ENCODE measurements at regions not wholly inside any gene's neighbourhood (a gene's known extent, or its start where the extent isn't known, plus 50 kb on each side); places are given as distances from the start of the nearest gene placed in this dataset.

DNA sequence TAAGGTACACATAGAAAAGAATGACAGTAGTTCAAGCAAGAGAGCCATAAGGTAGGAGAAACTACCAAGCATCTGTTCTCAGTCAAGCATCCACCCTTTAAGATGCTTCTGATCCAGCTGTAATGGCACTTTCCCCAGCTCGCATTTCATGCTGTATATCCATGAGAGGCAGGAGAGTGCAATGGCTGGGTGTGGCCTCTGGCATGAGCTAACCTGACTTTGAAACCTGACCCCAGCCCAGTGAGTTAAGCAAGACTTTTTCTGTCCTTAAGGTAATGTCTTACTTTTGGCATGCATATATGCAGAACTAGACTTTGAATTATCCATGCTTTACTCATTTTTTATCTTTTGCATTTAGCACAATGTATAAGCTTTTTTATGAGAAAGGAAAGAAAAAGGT lies 79.8 kb upstream of the CNTN5 start:
- Histone ChIP-seq H3K4me2 (ENCODE audit: insufficient read depth, low read length) (no peak overlapping the region), H3K9ac (ENCODE audit: insufficient read depth in 1 of 2, low read depth in 2 of 2, low read length in 2 of 2) (no peak overlapping the region), H3K27ac (ENCODE audit: extremely low read depth, low read depth, low read length) (no peak overlapping the region), H3K79me2 (ENCODE audit: control insufficient read depth, insufficient read depth, low read length) (no peaks in the 10 kb centered on the region), H3K9me3 (replicated peaks; ENCODE audit: control insufficient read depth, insufficient read depth, low read depth, low read length) (no peaks in the 10 kb centered on the region), H3K4me3 (no peak overlapping the region), H3K9me1 (ENCODE audit: control insufficient read depth, insufficient read depth, low read length) (no peaks in the 10 kb centered on the region), H2AFZ (ENCODE audit: low read depth, low read length) (no peak overlapping the region), H3K4me1 (replicated peaks in 1 of 2; ENCODE audit: control insufficient read depth in 2 of 2, insufficient read depth in 2 of 2, low read length in 2 of 2) (no peaks in the 10 kb centered on the region), H3K36me3 (ENCODE audit: control insufficient read depth, insufficient read depth, low read length) (no peaks in the 10 kb centered on the region), H3K27me3 (ENCODE audit: control insufficient read depth in 2 of 2, insufficient read depth in 2 of 2, low read length in 2 of 2) (no peaks in the 10 kb centered on the region), H4K20me1 (replicated peaks; ENCODE audit: control insufficient read depth, insufficient read depth, low read length) (no peaks in the 10 kb centered on the region)
- no TSS peak for BruUV-seq (replicated peaks)
- intact Hi-C loops (cut with micrococcal nuclease), result no loop called here
- WGBS (ENCODE audit: insufficient coverage, low coverage, missing lambda C conversion rate), result 0% methylated on average over 1 of the region's 1 CpG
- DNase-seq (ENCODE audit: extremely low read depth in 1 of 4, low spot score in 3 of 4) (peak in 2 of 4 experiments; percentile 1), FAIRE-seq (no peak), ATAC-seq (peak; percentile 47; the same call in 1 of the 3 replicates)
- no peak for TF ChIP-seq ZNF780A (CRISPR knock-in tag; IDR thresholded peaks at IDR 0.05)
- TF ChIP-seq TAL1 (IDR thresholded peaks at IDR 0.05), result no peak
- TF ChIP-seq HDGF (IDR thresholded peaks at IDR 0.05), result no peak
- no peak for TF ChIP-seq HEY1 (CRISPR knock-in tag; IDR thresholded peaks at IDR 0.05; ENCODE audit: borderline replicate concordance)
- no peak for TF ChIP-seq L3MBTL2 (IDR thresholded peaks at IDR 0.05)
- CTCF ChIA-PET (ENCODE audit: low intra/inter-chr PET ratio), result no interaction called here
- in situ Hi-C loops (cut with MboI), result no loop called here
- POLR2A ChIA-PET, result no interaction called here

DNA sequence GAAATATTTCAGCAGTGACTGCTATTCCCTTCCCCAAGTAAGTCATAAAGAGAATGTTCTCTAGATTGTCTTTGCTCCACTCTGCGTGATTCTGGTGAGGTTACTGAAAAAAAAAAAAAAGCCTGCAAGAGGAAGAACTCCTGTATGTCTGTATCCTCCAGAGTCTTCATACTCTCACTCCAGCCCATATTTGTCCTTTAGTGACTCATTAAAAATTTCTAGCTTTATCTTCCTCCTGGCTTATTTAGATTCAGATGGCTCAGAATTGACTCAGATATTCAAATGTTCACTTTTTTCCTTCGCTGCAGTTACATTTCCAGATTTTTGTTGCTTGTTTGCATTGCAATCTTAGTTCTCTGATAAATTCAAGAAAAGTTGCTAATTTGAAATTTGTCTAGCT lies 76.3 kb upstream of the CNTN5 start:
- H2AFZ ChIP-seq (ENCODE audit: low read depth, low read length), result no peak overlapping the region
- FAIRE-seq (no peak), ATAC-seq (no peak), DNase-seq (ENCODE audit: extremely low read depth in 1 of 4, low spot score in 3 of 4) (no peak)
- ChIA-PET POLR2A (no interaction called here), CTCF (ENCODE audit: low intra/inter-chr PET ratio) (interaction anchor here (0.6 kb wide), 1 partner anchor 1125 kb away, joined by 3 read pairs; no protein-coding TSS in a partner anchor)
- H3K9ac ChIP-seq (ENCODE audit: insufficient read depth in 1 of 2, low read depth in 2 of 2, low read length in 2 of 2), result no peak overlapping the region
- H3K79me2 ChIP-seq (ENCODE audit: control insufficient read depth, insufficient read depth, low read length), result no peaks in the 10 kb centered on the region
- no peak overlapping the region for H3K4me2 ChIP-seq (ENCODE audit: insufficient read depth, low read length)
- no peaks in the 10 kb centered on the region for H3K36me3 ChIP-seq (ENCODE audit: control insufficient read depth, insufficient read depth, low read length)
- H3K27ac ChIP-seq (ENCODE audit: extremely low read depth, low read depth, low read length), result no peak overlapping the region
- H3K9me1 ChIP-seq (ENCODE audit: control insufficient read depth, insufficient read depth, low read length), result no peaks in the 10 kb centered on the region
- in situ Hi-C loops (cut with MboI) (no loop called here), intact Hi-C loops (cut with micrococcal nuclease) (no loop called here)
- no peak overlapping the region for H3K4me3 ChIP-seq
- H3K9me3 ChIP-seq (replicated peaks; ENCODE audit: control insufficient read depth, insufficient read depth, low read depth, low read length), result no peaks in the 10 kb centered on the region
- no peaks in the 10 kb centered on the region for H3K4me1 ChIP-seq (replicated peaks in 1 of 2; ENCODE audit: control insufficient read depth in 2 of 2, insufficient read depth in 2 of 2, low read length in 2 of 2)
- no TSS peak for BruUV-seq (replicated peaks)
- H4K20me1 ChIP-seq (replicated peaks; ENCODE audit: control insufficient read depth, insufficient read depth, low read length), result no peaks in the 10 kb centered on the region
- WGBS (ENCODE audit: insufficient coverage, low coverage, missing lambda C conversion rate), result 4% methylated on average over 2 of the region's 2 CpGs
- no peaks in the 10 kb centered on the region for H3K27me3 ChIP-seq (ENCODE audit: control insufficient read depth in 2 of 2, insufficient read depth in 2 of 2, low read length in 2 of 2)
- TF ChIP-seq ARID2 (IDR thresholded peaks at IDR 0.05) (no peak), SPI1 (IDR thresholded peaks at IDR 0.05; ENCODE audit: borderline replicate concordance, low read depth, low read length) (no peak), ARNT (IDR thresholded peaks at IDR 0.05) (no peak), ZNF445 (CRISPR knock-in tag; IDR thresholded peaks at IDR 0.05; ENCODE audit: low read depth) (no peak), ZNF140 (CRISPR knock-in tag; IDR thresholded peaks at IDR 0.05) (no peak), KLF6 (CRISPR knock-in tag; IDR thresholded peaks at IDR 0.05; ENCODE audit: borderline replicate concordance) (no peak)
- TF ChIP-seq, protein P1, sequence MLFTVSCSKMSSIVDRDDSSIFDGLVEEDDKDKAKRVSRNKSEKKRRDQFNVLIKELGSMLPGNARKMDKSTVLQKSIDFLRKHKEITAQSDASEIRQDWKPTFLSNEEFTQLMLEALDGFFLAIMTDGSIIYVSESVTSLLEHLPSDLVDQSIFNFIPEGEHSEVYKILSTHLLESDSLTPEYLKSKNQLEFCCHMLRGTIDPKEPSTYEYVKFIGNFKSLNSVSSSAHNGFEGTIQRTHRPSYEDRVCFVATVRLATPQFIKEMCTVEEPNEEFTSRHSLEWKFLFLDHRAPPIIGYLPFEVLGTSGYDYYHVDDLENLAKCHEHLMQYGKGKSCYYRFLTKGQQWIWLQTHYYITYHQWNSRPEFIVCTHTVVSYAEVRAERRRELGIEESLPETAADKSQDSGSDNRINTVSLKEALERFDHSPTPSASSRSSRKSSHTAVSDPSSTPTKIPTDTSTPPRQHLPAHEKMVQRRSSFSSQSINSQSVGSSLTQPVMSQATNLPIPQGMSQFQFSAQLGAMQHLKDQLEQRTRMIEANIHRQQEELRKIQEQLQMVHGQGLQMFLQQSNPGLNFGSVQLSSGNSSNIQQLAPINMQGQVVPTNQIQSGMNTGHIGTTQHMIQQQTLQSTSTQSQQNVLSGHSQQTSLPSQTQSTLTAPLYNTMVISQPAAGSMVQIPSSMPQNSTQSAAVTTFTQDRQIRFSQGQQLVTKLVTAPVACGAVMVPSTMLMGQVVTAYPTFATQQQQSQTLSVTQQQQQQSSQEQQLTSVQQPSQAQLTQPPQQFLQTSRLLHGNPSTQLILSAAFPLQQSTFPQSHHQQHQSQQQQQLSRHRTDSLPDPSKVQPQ (CRISPR knock-in tag; IDR thresholded peaks at IDR 0.05; ENCODE audit: borderline replicate concordance), result no peak
- TF ChIP-seq, protein P2, sequence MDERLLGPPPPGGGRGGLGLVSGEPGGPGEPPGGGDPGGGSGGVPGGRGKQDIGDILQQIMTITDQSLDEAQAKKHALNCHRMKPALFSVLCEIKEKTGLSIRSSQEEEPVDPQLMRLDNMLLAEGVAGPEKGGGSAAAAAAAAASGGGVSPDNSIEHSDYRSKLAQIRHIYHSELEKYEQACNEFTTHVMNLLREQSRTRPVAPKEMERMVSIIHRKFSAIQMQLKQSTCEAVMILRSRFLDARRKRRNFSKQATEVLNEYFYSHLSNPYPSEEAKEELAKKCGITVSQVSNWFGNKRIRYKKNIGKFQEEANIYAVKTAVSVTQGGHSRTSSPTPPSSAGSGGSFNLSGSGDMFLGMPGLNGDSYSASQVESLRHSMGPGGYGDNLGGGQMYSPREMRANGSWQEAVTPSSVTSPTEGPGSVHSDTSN (CRISPR knock-in tag; IDR thresholded peaks at IDR 0.05; ENCODE audit: low read depth), result no peak
- TF ChIP-seq, protein P2 (tag; conservative IDR thresholded peaks at IDR 0.05; ENCODE audit: low read depth), result no peak

All from K562 (cell line).